Heart right ventricle (tissue), 16 donors: ENCODE measurements at regions not wholly inside any gene's neighbourhood (a gene's known extent, or its start where the extent isn't known, plus 50 kb on each side); places are given as distances from the start of the nearest gene placed in this dataset.

Source experiments
- ATAC-seq, 8 donors: fragments of 200-7000 bp; cut with Tn5 transposase; one replicate each; pipeline ENCODE4 v1.9.1; 2020; ENCODE audit warnings: mild to moderate bottlenecking in 8 of 8, moderate library complexity in 8 of 8, moderate number of reproducible peaks in 1 of 8
- DNase-seq, 2 donors: peaks; one replicate each; pipeline ENCODE4 v3.0.0-alpha.2; 2020
- H3K27ac ChIP-seq, 10 donors: fragments of 200-600 bp; sonication (generic) in 2 of 10; one replicate each; pipeline versions ENCODE4 v1.5.0 to v1.8.0; 2020 to 2022; ENCODE audit warnings: mild to moderate bottlenecking in 3 of 10
- H3K27me3 ChIP-seq, 7 donors: fragments of 200-600 bp; one replicate each; pipeline ENCODE4 v1.8.0; 2021 to 2022; ENCODE audit warnings: mild to moderate bottlenecking in 2 of 7
- H3K36me3 ChIP-seq, 9 donors: fragments of 200-600 bp; sonication (generic) in 1 of 9; one replicate each; pipeline versions ENCODE4 v1.5.0 to v1.8.0; 2020 to 2022; ENCODE audit warnings: mild to moderate bottlenecking in 2 of 9
- H3K4me1 ChIP-seq, 9 donors: fragments of 200-600 bp; sonication (generic) in 1 of 9; one replicate each; pipeline versions ENCODE4 v1.5.0 to v1.8.0; 2020 to 2022; ENCODE audit warnings: mild to moderate bottlenecking in 4 of 9
- H3K4me3 ChIP-seq, 10 donors: fragments of 200-600 bp; sonication (generic) in 2 of 10; one replicate each; pipeline versions ENCODE4 v1.5.0 to v1.8.0; 2020 to 2022; ENCODE audit warnings: mild to moderate bottlenecking in 7 of 10, moderate library complexity in 2 of 10
- H3K9me3 ChIP-seq, 11 donors: fragments of 200-600 bp in 10 of 11; sonication (generic) in 2 of 11; one replicate each; pipeline versions ENCODE4 v1.5.0 to v1.8.0; 2013 to 2022; ENCODE audit warnings: mild to moderate bottlenecking in 2 of 11, control low read depth in 1 of 11, moderate library complexity in 1 of 11
- WGBS, 2 donors: extraction: QIAGEN DNeasy Blood & Tissue Kit; methylation state at CpG; one replicate each; pipeline ENCODE4 v1.1.7; 2013; ENCODE audit warnings: inconsistent platforms in 1 of 2; 5-methylcytosine and 5-hydroxymethylcytosine counted together
- intact Hi-C, 10 donors: fragments of 100-400 bp; cut with DNase I; formaldehyde crosslinking; loops; one replicate each; pipeline versions ENCODE4 v1.11.1 to v1.14.2; 2022
- TF ChIP-seq, protein P1 (sequence below), 9 donors: fragments of 200-600 bp; sonication (generic) in 2 of 9; IDR thresholded peaks; one replicate each; pipeline versions ENCODE4 v1.5.0 to v1.8.0; 2021 to 2022; ENCODE audit warnings: antibody characterized with exemption in 9 of 9, mild to moderate bottlenecking in 5 of 9, moderate library complexity in 1 of 9
- donor health status: Arrhythmogenic right ventricular cardiomyopathy.
- donor health status: ischemic (EF 13 %, LVEDD 7.1; RV severe dilation, severe dysfunction).
- donor health status: healthy with polysubstance abuse.
- donor health status: DM: no; HTN: yes; CAD: no.
- donor health status: DM: no; HTN: no; CAD: no.
- donor health status: ischemic (EF 25% LVEDD 6.9; RV normal size, moderate dysfunction).
- donor health status: ischemic (EF 25% LVEDD 5.7; RV mildly dilated, moderate dysfunction).
- donor health status: healthy.
- donor health status: DM: yes; HTN: yes; CAD: no.
- donor health status: Ischemic cardiomyopathy.
- donor health status: ischemic (EF 35%, LVEDD 5.7; RV mildly dilated, moderate dysfunction).
- donor health status: nonischemic (EF 11% LVEDD 7.7; RV severe dilation, severe dysfunction).
- donor health status: DM: yes; HTN: yes; CAD: no.
- donor health status: PGD.
- donor health status: ischemic (EF 29% LVEDD 5.4; RV normal size, mild dysfunction).
- donor health status: nonischemic (EF 23%, LVEDD 6.1; RV moderate dilation, normal function).

DNA sequence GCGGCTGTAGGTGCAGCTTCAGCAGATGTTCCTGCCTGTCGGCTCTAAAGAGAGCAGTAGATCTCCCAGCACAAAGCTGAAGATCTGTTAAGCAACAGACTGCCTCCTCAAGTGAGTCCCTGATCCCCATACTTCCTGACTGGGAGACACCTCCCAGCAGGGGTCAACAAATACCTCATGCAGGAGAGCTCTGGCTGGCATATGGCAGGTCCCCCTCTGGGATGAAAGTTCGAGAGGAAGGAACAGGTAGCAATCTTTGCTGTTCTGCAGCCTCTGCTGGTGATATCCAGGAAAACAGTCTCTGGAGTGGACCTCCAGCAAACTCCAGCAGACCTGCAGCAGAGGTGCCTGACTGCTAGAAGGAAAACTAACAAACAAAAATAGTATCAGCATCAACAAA is 337.1 kb upstream of the USP15 start:
- intact Hi-C loops = no loop called here
- Histone ChIP-seq H3K27me3 (no peaks in the 10 kb centered on the region), H3K4me3 (no peak overlapping the region), H3K4me1 (no peaks in the 10 kb centered on the region), H3K36me3 (no peaks in the 10 kb centered on the region), H3K9me3 (peaks cover 0 to 30% (median 0%) of the 10 kb centered on the region in 11 donors), H3K27ac (no peak overlapping the region)
- TF ChIP-seq, protein P1, sequence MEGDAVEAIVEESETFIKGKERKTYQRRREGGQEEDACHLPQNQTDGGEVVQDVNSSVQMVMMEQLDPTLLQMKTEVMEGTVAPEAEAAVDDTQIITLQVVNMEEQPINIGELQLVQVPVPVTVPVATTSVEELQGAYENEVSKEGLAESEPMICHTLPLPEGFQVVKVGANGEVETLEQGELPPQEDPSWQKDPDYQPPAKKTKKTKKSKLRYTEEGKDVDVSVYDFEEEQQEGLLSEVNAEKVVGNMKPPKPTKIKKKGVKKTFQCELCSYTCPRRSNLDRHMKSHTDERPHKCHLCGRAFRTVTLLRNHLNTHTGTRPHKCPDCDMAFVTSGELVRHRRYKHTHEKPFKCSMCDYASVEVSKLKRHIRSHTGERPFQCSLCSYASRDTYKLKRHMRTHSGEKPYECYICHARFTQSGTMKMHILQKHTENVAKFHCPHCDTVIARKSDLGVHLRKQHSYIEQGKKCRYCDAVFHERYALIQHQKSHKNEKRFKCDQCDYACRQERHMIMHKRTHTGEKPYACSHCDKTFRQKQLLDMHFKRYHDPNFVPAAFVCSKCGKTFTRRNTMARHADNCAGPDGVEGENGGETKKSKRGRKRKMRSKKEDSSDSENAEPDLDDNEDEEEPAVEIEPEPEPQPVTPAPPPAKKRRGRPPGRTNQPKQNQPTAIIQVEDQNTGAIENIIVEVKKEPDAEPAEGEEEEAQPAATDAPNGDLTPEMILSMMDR (IDR thresholded peaks at IDR 0.05) = no peak
- ATAC-seq (no peak), DNase-seq (no peak)
- 68 to 69% methylated on average over 3 of the region's 3 CpGs for WGBS, 2 donors

DNA sequence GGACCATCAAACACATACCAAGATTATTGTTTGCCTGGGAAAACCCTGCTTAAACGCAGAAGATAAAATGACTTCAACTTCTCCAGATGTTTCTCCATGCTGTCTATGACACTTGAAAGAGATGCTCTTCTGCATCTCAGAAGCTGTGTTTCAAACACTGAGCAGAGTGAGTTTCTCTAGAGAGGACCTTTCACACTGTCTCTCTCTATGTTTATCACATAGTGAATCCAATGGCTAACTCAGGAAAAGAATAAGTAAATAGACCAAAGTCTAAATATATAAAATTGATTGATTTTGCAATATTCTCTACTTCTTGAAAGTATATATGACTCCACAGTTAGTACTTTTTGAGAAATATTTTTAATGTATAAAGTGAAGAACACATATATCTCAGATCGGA is 325.6 kb upstream of the USP15 start:
- 79 to 81% methylated on average over 2 of the region's 2 CpGs for WGBS, 2 donors
- TF ChIP-seq, protein P1 (IDR thresholded peaks at IDR 0.05) = no peak
- intact Hi-C loops = no loop called here
- H3K27ac ChIP-seq = no peak overlapping the region
- H3K36me3 ChIP-seq = no peaks in the 10 kb centered on the region
- no peak overlapping the region for H3K4me3 ChIP-seq
- no peaks in the 10 kb centered on the region for H3K27me3 ChIP-seq
- ATAC-seq (no peak), DNase-seq (no peak)
- H3K9me3 ChIP-seq = peaks cover 0 to 28% (median 4%) of the 10 kb centered on the region in 11 donors
- H3K4me1 ChIP-seq = no peaks in the 10 kb centered on the region

DNA sequence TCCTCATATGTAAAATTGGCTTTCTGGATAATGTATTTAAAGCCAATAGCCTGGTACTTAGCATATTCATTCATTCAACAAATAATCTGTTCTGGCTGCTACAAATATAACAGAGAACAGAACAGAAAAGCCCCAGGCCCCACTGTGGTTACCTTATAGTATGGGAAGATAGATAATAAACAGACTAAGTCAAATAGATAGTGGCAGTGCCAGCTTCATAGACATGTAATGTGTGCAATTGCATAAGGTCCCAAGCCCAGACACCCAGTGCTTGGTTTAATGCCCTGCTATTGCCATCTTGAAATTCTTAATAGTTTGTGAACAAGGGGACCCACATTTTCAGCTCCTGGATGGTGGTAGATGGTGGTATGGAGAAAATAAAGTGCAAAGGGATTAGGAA is 320.2 kb upstream of the USP15 start:
- Histone ChIP-seq H3K36me3 (no peaks in the 10 kb centered on the region), H3K4me3 (no peak overlapping the region), H3K27ac (no peak overlapping the region), H3K27me3 (no peaks in the 10 kb centered on the region), H3K4me1 (no peaks in the 10 kb centered on the region), H3K9me3 (peaks cover 0 to 42% (median 4%) of the 10 kb centered on the region in 11 donors)
- intact Hi-C loops = no loop called here
- TF ChIP-seq, protein P1 (IDR thresholded peaks at IDR 0.05) = no peak
- DNase-seq (no peak), ATAC-seq (no peak)

DNA sequence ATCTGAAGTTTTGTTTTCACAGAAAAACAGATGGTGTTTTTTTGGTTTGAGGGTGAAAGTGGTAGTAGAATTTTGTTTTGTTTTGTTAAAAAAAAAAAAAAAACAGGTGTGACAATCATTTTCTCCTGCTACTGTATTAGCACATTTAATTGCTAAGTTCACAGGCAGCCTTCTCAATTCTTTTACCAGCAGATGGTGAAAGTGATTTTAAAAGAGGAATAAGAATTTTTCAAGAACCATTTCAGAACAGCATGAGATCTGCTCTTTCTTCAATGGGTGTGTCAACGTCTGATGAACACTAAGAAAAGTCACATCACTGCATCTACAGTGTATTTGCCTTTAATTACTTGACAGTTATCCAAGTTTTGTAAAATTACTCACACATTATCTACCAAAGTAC is 303.7 kb upstream of the USP15 start:
- DNase-seq (no peak), ATAC-seq (no peak)
- no peak overlapping the region for H3K27ac ChIP-seq
- H3K27me3 ChIP-seq = no peaks in the 10 kb centered on the region
- TF ChIP-seq, protein P1 (IDR thresholded peaks at IDR 0.05) = no peak
- no peak overlapping the region for H3K4me3 ChIP-seq
- H3K36me3 ChIP-seq = no peaks in the 10 kb centered on the region
- WGBS, 2 donors = 39 to 47% methylated on average over 1 of the region's 1 CpG
- H3K4me1 ChIP-seq = no peaks in the 10 kb centered on the region
- intact Hi-C loops = no loop called here
- H3K9me3 ChIP-seq = peaks cover 0 to 5% (median 0%) of the 10 kb centered on the region in 11 donors

DNA sequence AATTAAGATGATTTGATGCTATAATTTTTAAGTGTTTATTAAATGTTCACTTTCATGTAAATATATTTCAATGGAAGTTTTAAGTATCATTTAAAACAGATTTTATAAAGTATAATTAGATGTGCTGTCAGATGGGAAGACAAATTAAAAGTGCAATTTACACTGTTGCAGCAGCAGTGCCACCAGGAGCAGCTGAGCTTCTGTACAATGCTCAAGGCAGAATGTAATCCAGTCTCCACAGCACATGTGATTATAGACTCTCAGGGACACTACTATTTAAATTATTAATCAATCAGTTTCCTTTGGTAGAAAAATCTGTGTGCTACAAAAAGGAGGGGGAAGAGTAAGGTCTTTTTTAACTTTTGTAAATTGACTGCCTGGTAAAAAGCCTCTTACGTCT is 285.7 kb upstream of the USP15 start:
- intact Hi-C loops = no loop called here
- no peak for DNase-seq
- WGBS, 2 donors = 89 to 93% methylated on average over 1 of the region's 1 CpG
- TF ChIP-seq, protein P1 (IDR thresholded peaks at IDR 0.05) = no peak
- Histone ChIP-seq H3K4me1 (no peaks in the 10 kb centered on the region), H3K9me3 (peaks cover 0 to 3% (median 0%) of the 10 kb centered on the region in 11 donors), H3K4me3 (no peak overlapping the region), H3K36me3 (no peaks in the 10 kb centered on the region), H3K27ac (no peak overlapping the region), H3K27me3 (no peaks in the 10 kb centered on the region)
- ATAC-seq = no peak
